ENCODE measurements at regions not wholly inside any gene's neighbourhood (a gene's known extent, or its start where the extent isn't known, plus 50 kb on each side); places are given as distances from the start of the nearest gene placed in this dataset.

- POLR2A ChIA-PET = no interaction called here
- Histone ChIP-seq H3K4me1 (ENCODE audit: control insufficient read depth, insufficient read depth, low read length) (no peaks in the 10 kb centered on the region), H3K27ac (ENCODE audit: extremely low read depth, low read depth, low read length) (no peak overlapping the region), H3K4me3 (ENCODE audit: low read depth, low read length) (no peak overlapping the region), H3K36me3 (ENCODE audit: control insufficient read depth in 2 of 2, insufficient read depth in 1 of 2, low read length in 2 of 2) (no peaks in the 10 kb centered on the region), H3K9me3 (ENCODE audit: control insufficient read depth, insufficient read depth, low read depth, low read length) (no peaks in the 10 kb centered on the region)
- no peak for TF ChIP-seq WT1 (tag by site-specific recombination; IDR thresholded peaks at IDR 0.05)
- TF ChIP-seq ZNF23 (tag by site-specific recombination; IDR thresholded peaks at IDR 0.05; ENCODE audit: borderline replicate concordance) = no peak
- no peak for TF ChIP-seq ZNF529 (tag by site-specific recombination; IDR thresholded peaks at IDR 0.05; ENCODE audit: insufficient replicate concordance)
- 0 out of 2 replicates have a peak, but pooled peaks have one; percentile 13 for TF ChIP-seq SCRT2 (tag by site-specific recombination; IDR thresholded peaks at IDR 0.05)
- no peak for TF ChIP-seq ZSCAN5A (tag by site-specific recombination; IDR thresholded peaks at IDR 0.05)
- peak; percentile 40; the same call in 1 of the 2 replicates for TF ChIP-seq PRDM6 (tag by site-specific recombination; IDR thresholded peaks at IDR 0.05)
- TF ChIP-seq ZBTB26 (tag by site-specific recombination; optimal IDR thresholded peaks at IDR 0.05) = no peak
- CTCF ChIA-PET = interaction anchor here (0.8 kb wide), 1 partner anchor 361 kb away, joined by 3 read pairs; no protein-coding TSS in a partner anchor
Measured at GRCh38 chr13:94829185-94829836, 117.0 kb upstream of the SOX21 start.

GRCh38 chr13:94827566-94827965 is 115.2 kb upstream of the SOX21 start:
- CTCF ChIA-PET = interaction anchor here (0.7 to 1.2 kb wide), 2 partner anchors 152 to 168 kb away, joined by 3 read pairs; no protein-coding TSS in a partner anchor
- no peak overlapping the region for H3K4me3 ChIP-seq (ENCODE audit: low read depth, low read length)
- no peak overlapping the region for H3K27ac ChIP-seq (ENCODE audit: extremely low read depth, low read depth, low read length)
- POLR2A ChIA-PET = no interaction called here
- no peak for TF ChIP-seq ZNF561 (tag by site-specific recombination; IDR thresholded peaks at IDR 0.05; ENCODE audit: borderline replicate concordance)
- TF ChIP-seq BCL11B (tag by site-specific recombination; IDR thresholded peaks at IDR 0.05; ENCODE audit: low read depth) = no peak
- TF ChIP-seq ZBTB20 (tag by site-specific recombination; IDR thresholded peaks at IDR 0.05) = no peak
- TF ChIP-seq ZNF24 (tag by site-specific recombination; IDR thresholded peaks at IDR 0.05) = no peak
- no peak for TF ChIP-seq ZNF596 (tag by site-specific recombination; IDR thresholded peaks at IDR 0.05)
- no peak for TF ChIP-seq ZNF654 (tag by site-specific recombination; IDR thresholded peaks at IDR 0.05; ENCODE audit: low read depth)
- TF ChIP-seq PRDM1 (tag by site-specific recombination; IDR thresholded peaks at IDR 0.05) = no peak
- no peak for TF ChIP-seq ZNF280C (tag by site-specific recombination; IDR thresholded peaks at IDR 0.05)
- TF ChIP-seq ZBTB1 (tag by site-specific recombination; IDR thresholded peaks at IDR 0.05) = no peak
- no peak for TF ChIP-seq IKZF3 (tag by site-specific recombination; IDR thresholded peaks at IDR 0.05)
- TF ChIP-seq ZFHX2 (tag by site-specific recombination; conservative IDR thresholded peaks at IDR 0.05) = no peak
- TF ChIP-seq ZNF621 (tag by site-specific recombination; IDR thresholded peaks at IDR 0.05) = no peak
- TF ChIP-seq ZNF791 (tag by site-specific recombination; IDR thresholded peaks at IDR 0.05) = no peak
- no peak for TF ChIP-seq ZNF580 (tag by site-specific recombination; IDR thresholded peaks at IDR 0.05)
- no peak for TF ChIP-seq OVOL3 (tag by site-specific recombination; IDR thresholded peaks at IDR 0.05)
- TF ChIP-seq ZNF585B (tag by site-specific recombination; IDR thresholded peaks at IDR 0.05) = no peak
- TF ChIP-seq ZNF292 (tag by site-specific recombination; IDR thresholded peaks at IDR 0.05; ENCODE audit: borderline replicate concordance, low read depth) = no peak
- H3K4me1 ChIP-seq (ENCODE audit: control insufficient read depth, insufficient read depth, low read length) = no peaks in the 10 kb centered on the region
- H3K36me3 ChIP-seq (ENCODE audit: control insufficient read depth in 2 of 2, insufficient read depth in 1 of 2, low read length in 2 of 2) = no peaks in the 10 kb centered on the region
- no peaks in the 10 kb centered on the region for H3K9me3 ChIP-seq (ENCODE audit: control insufficient read depth, insufficient read depth, low read depth, low read length)

All from HEK293 (cell line).